Left colon (tissue), 2 donors: ENCODE measurements at regions not wholly inside any gene's neighbourhood (a gene's known extent, or its start where the extent isn't known, plus 50 kb on each side); places are given as distances from the start of the nearest gene placed in this dataset.
"Not testable (repeated sequence)": the region's sequence is repeated elsewhere in the genome, so short reads cannot be mapped to it uniquely, and the experiment has no call there.

Experiments used
- ATAC-seq: fragments of 200-7000 bp; cut with Tn5 transposase; one replicate; pipeline ENCODE4 v1.9.1; 2020; ENCODE audit warnings: mild to moderate bottlenecking, moderate library complexity
- DNase-seq, 2 donors: peaks; one replicate each; pipeline ENCODE4 v3.0.0-alpha.2; 2020
- intact Hi-C, 2 donors: fragments of 100-400 bp; cut with DNase I in 1 of 2; cut with micrococcal nuclease in 1 of 2; formaldehyde crosslinking; loops; one replicate each; pipeline versions ENCODE4 v1.11.2 to v1.14.0; 2022; cut with DNase I, micrococcal nuclease
- donor health status: DM: no; HTN: no; CAD: no.
- donor health status: DM: yes; HTN: yes; CAD: no.

DNA sequence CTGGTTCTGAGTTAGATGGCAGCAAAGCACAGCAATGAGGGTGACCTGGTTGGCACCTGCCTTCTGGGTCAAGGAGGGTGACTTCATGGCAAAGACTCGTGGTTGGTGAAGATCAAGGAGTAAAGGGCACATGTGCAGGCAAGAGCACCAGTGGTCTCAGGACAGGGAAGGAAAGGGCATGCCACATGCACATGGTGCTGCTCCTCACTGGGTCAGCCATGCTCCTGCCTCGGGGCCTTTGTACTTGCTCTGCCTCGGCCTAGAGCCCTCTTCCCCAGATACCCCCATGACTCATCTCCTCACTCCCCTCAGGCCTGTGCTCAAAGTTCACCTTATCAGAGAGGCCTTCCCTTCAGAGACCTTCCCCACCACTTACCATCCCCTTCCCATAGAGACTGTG is 106.7 kb upstream of the KDM7A start:
- intact Hi-C loops, result no loop called here
- DNase-seq (no peak), ATAC-seq (no peak)

DNA sequence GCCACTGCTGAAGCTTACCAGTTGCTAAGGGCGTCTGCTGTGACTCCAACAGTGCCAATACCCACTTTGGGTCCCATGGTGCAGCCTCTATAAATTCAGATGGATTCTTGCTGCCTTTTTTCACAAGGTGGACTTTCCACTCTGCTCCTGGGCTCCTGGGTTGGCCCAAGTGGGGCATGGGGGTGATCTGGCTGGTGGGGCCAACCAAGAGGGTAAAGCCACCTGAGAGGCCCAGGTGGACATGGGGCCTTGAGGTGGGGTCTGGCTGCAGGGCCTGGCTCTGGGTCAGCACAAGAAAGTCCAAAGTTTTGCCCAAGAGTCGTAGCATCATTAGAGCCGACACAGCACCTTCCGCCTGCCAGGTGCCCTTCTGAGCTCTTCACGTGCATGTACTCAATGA is 105.2 kb upstream of the KDM7A start:
- ATAC-seq (no peak), DNase-seq (no peak)
- intact Hi-C loops, result no loop called here

DNA sequence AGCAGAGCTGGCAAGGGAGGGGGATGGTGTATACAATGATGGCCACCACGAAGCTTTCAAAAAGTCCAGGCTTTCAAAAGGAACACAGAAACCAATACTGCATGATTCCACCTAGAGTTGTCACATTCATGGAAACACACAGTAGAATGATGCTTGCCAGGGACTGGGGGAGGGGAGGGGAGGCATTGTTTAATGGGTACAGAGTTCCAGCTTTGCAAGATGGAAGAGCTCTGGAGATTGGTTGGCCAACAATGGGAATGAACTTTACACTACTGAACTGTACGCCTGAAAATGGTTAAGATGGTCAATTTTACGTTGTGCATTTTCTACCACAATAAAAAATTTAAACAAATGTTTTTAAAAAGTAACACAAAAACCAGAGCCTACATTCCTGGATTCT is 104.5 kb upstream of the KDM7A start:
- intact Hi-C loops, result no loop called here
- no peak for DNase-seq
- no peak for ATAC-seq

DNA sequence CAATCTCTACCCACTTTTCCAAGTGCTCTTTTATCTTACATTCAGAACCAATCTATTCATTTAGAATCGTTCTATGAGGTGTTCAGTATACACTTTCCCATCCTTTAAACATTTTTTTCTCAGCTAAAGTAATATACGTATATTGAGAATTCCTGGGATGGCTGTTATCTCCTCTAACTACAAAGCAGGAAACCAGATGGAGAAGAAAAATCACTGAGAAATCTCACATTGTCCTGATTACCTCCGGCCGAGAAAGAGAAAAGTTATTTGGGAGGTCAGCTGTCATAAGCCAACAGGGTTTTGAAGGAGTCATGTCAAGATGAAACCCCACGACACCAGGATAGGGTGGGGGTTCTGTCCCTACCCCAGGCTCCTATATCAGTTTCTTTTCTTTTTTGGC is 99.2 kb upstream of the KDM7A start:
- intact Hi-C loops, result no loop called here
- no peak for DNase-seq

DNA sequence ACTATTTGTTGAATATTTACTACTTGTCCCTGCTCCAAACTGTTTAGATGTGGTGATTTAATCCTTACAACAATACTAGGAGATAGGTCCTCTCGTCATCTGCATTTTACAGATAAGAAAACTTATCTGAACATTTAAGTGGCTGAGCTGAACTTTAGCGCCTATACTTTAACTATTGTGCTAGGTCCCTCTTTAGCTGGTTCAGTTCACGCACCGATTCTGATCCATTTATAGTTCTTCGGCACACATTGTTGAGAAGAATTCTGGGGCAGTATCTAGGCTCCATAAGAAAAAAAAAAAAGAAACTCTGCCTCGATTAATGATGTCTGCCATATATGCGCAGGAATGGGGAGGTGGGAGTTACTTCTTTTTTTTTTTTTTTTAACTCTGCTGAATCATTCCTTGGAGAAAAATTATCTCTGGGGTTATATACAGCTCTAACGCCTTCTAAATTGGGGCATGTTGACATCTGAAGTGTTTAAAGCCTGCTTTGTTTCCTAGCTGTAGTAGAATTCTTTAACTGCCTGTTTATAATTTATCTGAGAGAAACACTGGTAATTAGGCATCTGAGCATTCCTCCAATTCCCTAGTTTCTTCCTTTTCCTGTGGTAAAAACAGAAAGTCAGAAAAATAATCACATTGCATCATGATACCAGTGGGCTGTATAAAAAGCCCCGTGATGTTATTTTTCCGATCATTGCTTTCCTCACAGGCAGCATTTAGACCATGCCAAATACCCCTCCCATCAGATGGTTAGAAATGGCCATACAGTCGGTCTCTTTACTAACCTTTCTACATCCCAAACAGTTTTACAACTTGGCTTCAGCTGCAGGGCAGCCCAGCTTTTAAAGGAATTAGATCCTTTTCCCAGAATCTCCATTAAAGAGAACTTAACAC is 98.5 kb upstream of the KDM7A start:
- DNase-seq, result no peak
- ATAC-seq, result no peak
- intact Hi-C loops, result no loop called here

More for the DNA sequence above, 99.2 kb upstream of the KDM7A start:
- ATAC-seq, result no peak

DNA sequence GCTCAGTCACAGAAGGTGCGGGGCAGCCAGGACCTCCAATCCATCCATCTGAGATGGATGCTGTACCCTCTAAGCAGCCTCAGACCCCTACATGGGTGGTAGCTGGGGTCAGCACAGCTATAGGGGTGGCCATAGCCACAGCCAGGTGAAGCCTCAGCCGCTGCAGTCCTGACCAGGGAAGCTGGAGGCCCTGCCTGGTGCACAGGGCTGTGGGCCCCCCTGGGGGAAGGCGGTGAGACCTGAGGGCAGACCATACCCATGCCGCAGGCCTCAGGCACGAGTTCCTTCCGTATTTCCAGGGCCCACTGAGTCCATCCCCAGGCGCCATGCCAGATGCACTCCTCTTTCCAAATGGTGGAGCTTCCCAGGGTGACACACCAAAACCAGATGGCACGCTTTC is 96.6 kb upstream of the KDM7A start:
- intact Hi-C loops, result no loop called here
- DNase-seq, result no peak
- ATAC-seq, result no peak

- intact Hi-C loops, DNase-seq, ATAC-seq: not testable (repeated sequence)
Observed at GRCh38 chr7:140271643-140271968, 94.8 kb upstream of the KDM7A start.

- intact Hi-C loops, result no loop called here
- ATAC-seq, result no peak
- no peak for DNase-seq
Observed at GRCh38 chr7:140269004-140269638, 92.3 kb upstream of the KDM7A start.

- ATAC-seq (no peak), DNase-seq (no peak)
- intact Hi-C loops, result no loop called here
Observed at GRCh38 chr7:140267381-140268226, 90.8 kb upstream of the KDM7A start.

- intact Hi-C loops, result no loop called here
- ATAC-seq, result no peak
- DNase-seq, result no peak
Observed at GRCh38 chr7:140263277-140263676, 86.5 kb upstream of the KDM7A start.

GRCh38 chr7:140262242-140262903 is 85.6 kb upstream of the KDM7A start:
- no peak for DNase-seq
- intact Hi-C loops, result no loop called here
- ATAC-seq, result no peak

DNA sequence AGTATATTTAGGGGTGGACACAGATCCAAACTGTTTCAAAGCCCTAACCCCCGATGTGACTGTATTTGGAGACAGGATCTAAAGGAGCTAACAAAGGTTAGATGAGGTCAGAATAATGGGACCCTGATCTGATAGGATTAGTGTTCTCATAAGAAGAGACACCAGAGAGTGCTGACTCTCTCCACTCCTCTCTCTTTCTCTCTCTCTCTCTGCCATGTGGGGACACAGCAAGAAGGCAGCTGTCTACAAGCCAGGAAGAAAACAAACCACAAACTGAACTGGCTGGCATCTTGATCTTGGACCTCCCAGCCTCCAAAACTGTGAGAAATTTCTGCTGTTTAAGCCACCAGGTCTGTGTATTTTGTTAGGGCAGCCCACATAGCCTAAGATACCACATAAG is 84.7 kb upstream of the KDM7A start:
- ATAC-seq (no peak), DNase-seq (no peak)
- intact Hi-C loops, result no loop called here

DNA sequence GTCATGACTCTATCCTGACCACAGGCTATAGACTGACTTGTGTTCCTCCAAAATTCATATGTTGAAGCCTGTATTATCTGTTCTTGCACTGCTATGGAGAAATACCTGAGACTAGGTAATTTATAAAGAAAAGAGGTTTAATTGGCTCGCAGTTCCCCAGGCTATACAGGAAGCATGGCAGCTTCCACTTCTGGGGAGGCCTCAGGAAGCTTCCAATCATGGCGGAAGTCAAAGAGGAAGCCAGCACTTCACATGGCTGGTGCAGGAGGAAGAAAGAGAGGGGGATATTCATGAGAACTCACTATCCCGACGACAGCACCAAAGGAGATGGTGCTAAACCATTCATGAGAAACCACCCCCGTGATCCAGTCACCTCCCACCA is 84.3 kb upstream of the KDM7A start:
- DNase-seq, result no peak
- intact Hi-C loops, result no loop called here
- no peak for ATAC-seq

GRCh38 chr7:140260352-140261104 is 83.7 kb upstream of the KDM7A start:
- peak; percentile 82 for ATAC-seq
- peak; percentile 39 to 55 for DNase-seq

GRCh38 chr7:140257278-140257677 is 80.5 kb upstream of the KDM7A start:
- DNase-seq, intact Hi-C loops, ATAC-seq: not testable (repeated sequence)

More at GRCh38 chr7:140260352-140261104, 83.7 kb upstream of the KDM7A start:
- intact Hi-C loops, result no loop called here

DNA sequence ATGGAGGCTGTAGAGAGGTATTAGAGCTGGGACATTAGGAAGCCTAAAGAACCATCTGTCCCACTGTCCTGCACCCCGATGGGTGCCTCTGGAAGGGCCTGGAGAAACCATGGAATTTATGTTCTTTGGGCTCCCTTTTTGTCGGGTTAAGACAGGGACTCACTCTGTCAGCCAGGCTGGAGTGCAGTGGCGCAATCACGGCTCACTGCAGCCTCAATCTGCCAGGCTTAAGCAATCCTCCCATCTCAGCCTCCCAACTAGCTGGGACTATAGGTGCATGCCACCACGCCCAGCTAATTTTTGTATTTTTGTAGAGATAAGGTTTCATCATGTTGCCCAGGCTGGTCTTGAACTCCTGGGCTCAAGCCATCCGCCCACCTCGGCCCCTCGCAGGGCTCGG is 78.2 kb upstream of the KDM7A start:
- intact Hi-C loops, DNase-seq, ATAC-seq: not testable (repeated sequence)

GRCh38 chr7:140249036-140249806 is 72.4 kb upstream of the KDM7A start:
- ATAC-seq (peak; percentile 80), DNase-seq (no peak)
- intact Hi-C loops, result no loop called here

DNA sequence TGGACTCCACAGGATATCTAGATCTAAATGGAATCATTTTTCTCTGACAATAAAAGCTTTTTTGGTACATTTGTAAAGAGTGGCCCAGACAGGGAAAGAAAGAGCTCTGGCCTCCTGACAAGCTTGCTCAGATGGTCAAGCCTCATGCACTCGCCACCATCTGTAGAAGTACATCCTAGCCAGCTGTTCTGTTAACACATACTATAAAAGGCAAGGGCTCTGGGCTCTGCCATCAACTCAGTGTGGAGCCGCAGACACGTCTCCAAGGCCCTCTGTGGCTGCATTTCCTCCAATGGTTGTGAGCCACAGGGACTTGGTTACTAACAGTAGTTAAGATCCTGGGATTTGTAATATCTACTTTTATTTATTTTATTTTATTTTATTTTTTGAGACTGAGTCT is 70.8 kb upstream of the KDM7A start:
- ATAC-seq (no peak), DNase-seq (no peak)
- intact Hi-C loops, result no loop called here
